Activated CD4-positive, alpha-beta memory T cell treated with anti-CD3 and anti-CD28 coated beads, Interleukin-2, amount 10 ng/mL, durations not matched to agents 7 days and 5 days (primary cell): ENCODE measurements at regions not wholly inside any gene's neighbourhood (a gene's known extent, or its start where the extent isn't known, plus 50 kb on each side); places are given as distances from the start of the nearest gene placed in this dataset.
"Not testable (repeated sequence)": the region's sequence is repeated elsewhere in the genome, so short reads cannot be mapped to it uniquely, and the experiment has no call there.

Experiments used
- CTCF ChIA-PET: fragments of 350-600 bp; sonication (Branson Sonifier 250); formaldehyde crosslinking; loops from one replicate; lab custom pipeline; 2021; ENCODE audit warnings: antibody characterized with exemption, inconsistent platforms; lab: Charles Lee
- POLR2A ChIA-PET: fragments of 350-600 bp; sonication (Branson Sonifier 250); formaldehyde crosslinking; loops from one replicate; lab custom pipeline; 2021; ENCODE audit warnings: antibody characterized with exemption; lab: Charles Lee
- DNase-seq: peaks from one replicate; pipeline ENCODE4 v3.0.0-alpha.2; 2020
- H3K27ac Mint-ChIP-seq: one replicate; pipeline ENCODE4 v1.8.0; 2021; ENCODE audit warnings: mild to moderate bottlenecking, mixed read lengths
- H3K27me3 Mint-ChIP-seq: one replicate; pipeline ENCODE4 v1.8.0; 2021; ENCODE audit warnings: mixed read lengths
- H3K36me3 Mint-ChIP-seq: one replicate; pipeline ENCODE4 v1.8.0; 2021; ENCODE audit warnings: low read depth, mixed read lengths
- H3K4me1 Mint-ChIP-seq: one replicate; pipeline ENCODE4 v1.8.0; 2021; ENCODE audit warnings: mixed read lengths
- H3K4me3 Mint-ChIP-seq: one replicate; pipeline ENCODE4 v1.8.0; 2021; ENCODE audit warnings: mild to moderate bottlenecking, mixed read lengths
- H3K9me3 Mint-ChIP-seq: one replicate; pipeline ENCODE4 v1.8.0; 2021; ENCODE audit warnings: mixed read lengths

DNA sequence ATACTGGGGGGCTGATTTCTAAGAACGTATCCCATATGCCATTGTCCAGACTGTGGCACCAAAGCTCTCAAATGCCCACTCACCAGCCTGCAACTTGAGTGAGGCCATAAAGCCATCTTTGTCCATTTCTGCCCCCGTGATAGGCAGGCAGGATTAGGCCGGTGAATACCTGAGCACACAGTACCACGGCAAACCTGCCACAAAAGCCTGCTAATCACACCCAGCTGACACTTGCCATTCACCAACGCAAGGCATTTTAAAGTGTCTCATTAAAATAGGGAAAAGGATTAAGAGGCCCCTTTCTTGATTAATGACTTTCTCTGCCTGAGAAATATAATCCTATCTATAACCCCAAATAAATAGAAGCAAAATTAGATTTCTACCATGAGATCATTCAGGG, 111.4 kb upstream of the NANOS1 start:
- Mint-ChIP-seq H3K36me3 (no peaks in the 10 kb centered on the region), H3K27ac (no peak overlapping the region), H3K27me3 (peaks cover 20% of the 10 kb centered on the region), H3K9me3 (no peaks in the 10 kb centered on the region), H3K4me1 (no peaks in the 10 kb centered on the region), H3K4me3 (no peak overlapping the region)
- POLR2A ChIA-PET = no interaction called here
- DNase-seq = no peak
- CTCF ChIA-PET = no interaction called here

DNA sequence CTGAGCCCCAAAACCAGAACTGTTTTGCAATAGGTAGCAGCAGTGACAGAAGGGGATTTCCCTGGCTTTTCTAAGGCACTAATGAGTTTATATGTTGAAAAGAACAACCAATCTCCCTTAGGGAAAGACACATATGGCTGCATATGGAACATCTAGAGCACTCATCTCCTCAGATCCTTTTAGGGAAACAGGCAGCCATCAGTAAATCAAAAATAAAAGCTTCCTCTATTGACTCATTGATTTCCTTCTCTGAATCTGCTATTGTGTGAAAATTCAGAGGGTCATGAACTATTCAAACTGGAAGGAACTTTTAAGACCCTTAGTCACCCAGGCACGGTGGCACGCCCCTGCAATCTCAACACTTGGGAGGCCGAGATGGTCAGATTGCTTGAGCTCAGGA, 110.9 kb upstream of the NANOS1 start:
- H3K27me3 Mint-ChIP-seq = peaks cover 21% of the 10 kb centered on the region

GRCh38 chr10:118920206-118920605, 109.3 kb upstream of the NANOS1 start:
- ChIA-PET CTCF (no interaction called here), POLR2A (no interaction called here)
- H3K9me3 Mint-ChIP-seq = no peaks in the 10 kb centered on the region
- peaks cover 18% of the 10 kb centered on the region for H3K27me3 Mint-ChIP-seq
- no peak overlapping the region for H3K4me3 Mint-ChIP-seq
- H3K36me3 Mint-ChIP-seq = no peaks in the 10 kb centered on the region
- DNase-seq = no peak
- no peak overlapping the region for H3K27ac Mint-ChIP-seq
- H3K4me1 Mint-ChIP-seq = no peaks in the 10 kb centered on the region

More for the DNA sequence above, 110.9 kb upstream of the NANOS1 start:
- POLR2A ChIA-PET = no interaction called here
- CTCF ChIA-PET = no interaction called here
- Mint-ChIP-seq H3K36me3 (no peaks in the 10 kb centered on the region), H3K4me3 (no peak overlapping the region), H3K9me3 (no peaks in the 10 kb centered on the region), H3K27ac (no peak overlapping the region), H3K4me1 (no peaks in the 10 kb centered on the region)
- no peak for DNase-seq

DNA sequence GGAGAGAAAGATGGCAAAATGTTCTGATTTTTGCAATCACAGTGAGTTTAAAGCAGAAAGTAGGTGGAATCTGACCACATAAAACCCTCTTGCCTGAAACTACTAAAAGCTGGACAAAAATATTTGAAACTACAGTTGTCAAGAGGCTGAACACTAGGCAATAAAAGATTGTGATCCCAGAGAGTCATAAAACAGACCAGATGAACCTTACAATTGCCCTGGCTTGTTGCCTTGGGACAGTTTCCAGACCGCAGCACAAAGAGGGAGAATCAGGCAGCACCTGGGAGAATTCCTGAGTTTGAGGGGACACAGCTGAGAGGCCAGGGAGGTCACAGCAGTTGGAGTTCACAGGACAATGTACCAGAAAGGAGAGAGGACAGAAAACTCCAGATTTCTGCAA, 107.3 kb upstream of the NANOS1 start:
- no peaks in the 10 kb centered on the region for H3K36me3 Mint-ChIP-seq

GRCh38 chr10:118922972-118923371, 106.5 kb upstream of the NANOS1 start:
- ChIA-PET POLR2A (no interaction called here), CTCF (no interaction called here)
- Mint-ChIP-seq H3K4me3 (no peak overlapping the region), H3K4me1 (no peaks in the 10 kb centered on the region), H3K27ac (no peak overlapping the region), H3K9me3 (no peaks in the 10 kb centered on the region), H3K36me3 (no peaks in the 10 kb centered on the region), H3K27me3 (peaks cover 29% of the 10 kb centered on the region)
- DNase-seq = no peak

More for the DNA sequence above, 107.3 kb upstream of the NANOS1 start:
- CTCF ChIA-PET = no interaction called here
- POLR2A ChIA-PET = interaction anchor here (0.6 kb wide), 1 partner anchor 130 kb away, joined by 3 read pairs; no protein-coding TSS in a partner anchor
- H3K27ac Mint-ChIP-seq = no peak overlapping the region
- peaks cover 22% of the 10 kb centered on the region for H3K27me3 Mint-ChIP-seq
- no peak for DNase-seq
- H3K9me3 Mint-ChIP-seq = no peaks in the 10 kb centered on the region
- H3K4me3 Mint-ChIP-seq = no peak overlapping the region
- H3K4me1 Mint-ChIP-seq = no peaks in the 10 kb centered on the region

- ChIA-PET POLR2A (no interaction called here), CTCF (no interaction called here)
- Mint-ChIP-seq H3K27me3 (peaks cover 31% of the 10 kb centered on the region), H3K36me3 (peaks cover 6% of the 10 kb centered on the region), H3K4me3 (no peak overlapping the region), H3K27ac (no peak overlapping the region), H3K4me1 (no peaks in the 10 kb centered on the region), H3K9me3 (peaks cover 2% of the 10 kb centered on the region)
- DNase-seq = no peak
Observed at GRCh38 chr10:118924493-118924892, 105.0 kb upstream of the NANOS1 start.

GRCh38 chr10:118925404-118926071, 104.0 kb upstream of the NANOS1 start:
- Mint-ChIP-seq H3K4me3 (no peak overlapping the region), H3K4me1 (peaks cover 2% of the 10 kb centered on the region), H3K27me3 (peaks cover 29% of the 10 kb centered on the region), H3K9me3 (peaks cover 6% of the 10 kb centered on the region), H3K36me3 (peaks cover 10% of the 10 kb centered on the region), H3K27ac (no peak overlapping the region)
- POLR2A ChIA-PET = no interaction called here
- DNase-seq = no peak
- CTCF ChIA-PET = no interaction called here

DNA sequence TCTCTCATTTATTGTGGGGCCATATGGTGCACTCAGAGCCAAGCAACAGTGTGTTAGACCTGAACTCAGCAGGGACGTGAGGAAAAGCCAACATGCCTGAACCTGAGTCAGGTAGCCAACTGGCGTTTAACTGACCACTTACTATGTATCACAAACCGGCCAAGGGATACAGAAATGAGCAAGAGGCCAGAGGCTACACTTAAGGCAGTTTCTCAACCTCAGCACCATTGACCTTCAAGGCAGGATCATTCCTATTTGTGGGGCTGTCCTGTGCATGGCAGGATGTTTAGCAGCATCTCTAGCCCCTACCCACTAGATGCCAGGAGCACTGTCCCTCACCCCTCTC, 103.5 kb upstream of the NANOS1 start:
- no peak for DNase-seq
- POLR2A ChIA-PET = no interaction called here
- Mint-ChIP-seq H3K9me3 (peaks cover 11% of the 10 kb centered on the region), H3K27ac (no peak overlapping the region), H3K36me3 (peaks cover 16% of the 10 kb centered on the region), H3K4me1 (peaks cover 4% of the 10 kb centered on the region), H3K27me3 (peaks cover 29% of the 10 kb centered on the region), H3K4me3 (no peak overlapping the region)
- CTCF ChIA-PET = no interaction called here

GRCh38 chr10:118926441-118926840, 103.1 kb upstream of the NANOS1 start:
- POLR2A ChIA-PET = no interaction called here
- no peak overlapping the region for H3K27ac Mint-ChIP-seq
- CTCF ChIA-PET = no interaction called here

GRCh38 chr10:118926903-118927302, 102.6 kb upstream of the NANOS1 start:
- Mint-ChIP-seq H3K36me3 (peaks cover 16% of the 10 kb centered on the region), H3K4me1 (peaks cover 4% of the 10 kb centered on the region)
- CTCF ChIA-PET = no interaction called here

More at GRCh38 chr10:118926441-118926840, 103.1 kb upstream of the NANOS1 start:
- no peak overlapping the region for H3K4me3 Mint-ChIP-seq
- H3K36me3 Mint-ChIP-seq = peaks cover 16% of the 10 kb centered on the region
- no peak for DNase-seq
- peaks cover 26% of the 10 kb centered on the region for H3K27me3 Mint-ChIP-seq
- peaks cover 4% of the 10 kb centered on the region for H3K4me1 Mint-ChIP-seq
- H3K9me3 Mint-ChIP-seq = peaks cover 15% of the 10 kb centered on the region

DNA sequence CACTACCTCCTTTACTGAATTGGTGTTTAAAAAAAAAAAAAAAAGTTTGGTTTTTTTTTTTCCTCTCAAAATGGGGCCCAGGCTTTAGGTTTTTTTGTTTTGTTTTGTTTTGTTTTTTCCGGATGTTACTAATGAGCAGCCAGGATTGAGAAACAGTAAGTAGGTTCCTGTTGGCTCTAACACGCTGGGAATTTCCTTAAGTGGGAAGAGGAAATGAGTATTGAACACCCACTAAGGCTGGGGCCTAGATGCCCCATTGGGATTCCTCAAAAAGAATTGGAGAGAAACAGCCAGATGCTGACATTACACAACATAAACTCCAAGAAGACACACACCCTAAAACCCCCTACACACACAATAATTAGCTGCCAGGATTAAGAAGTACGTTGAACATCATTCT, 102.2 kb upstream of the NANOS1 start:
- H3K4me1 Mint-ChIP-seq = peaks cover 4% of the 10 kb centered on the region
- ChIA-PET CTCF (no interaction called here), POLR2A (no interaction called here)
- peaks cover 16% of the 10 kb centered on the region for H3K36me3 Mint-ChIP-seq
- H3K9me3 Mint-ChIP-seq = peaks cover 22% of the 10 kb centered on the region
- H3K27me3 Mint-ChIP-seq = peaks cover 21% of the 10 kb centered on the region
- H3K27ac Mint-ChIP-seq = no peak overlapping the region
- no peak overlapping the region for H3K4me3 Mint-ChIP-seq
- no peak for DNase-seq

More at GRCh38 chr10:118926903-118927302, 102.6 kb upstream of the NANOS1 start:
- Mint-ChIP-seq H3K9me3 (peaks cover 18% of the 10 kb centered on the region), H3K27me3 (peaks cover 26% of the 10 kb centered on the region), H3K27ac (no peak overlapping the region), H3K4me3 (no peak overlapping the region)
- no peak for DNase-seq
- POLR2A ChIA-PET = no interaction called here

DNA sequence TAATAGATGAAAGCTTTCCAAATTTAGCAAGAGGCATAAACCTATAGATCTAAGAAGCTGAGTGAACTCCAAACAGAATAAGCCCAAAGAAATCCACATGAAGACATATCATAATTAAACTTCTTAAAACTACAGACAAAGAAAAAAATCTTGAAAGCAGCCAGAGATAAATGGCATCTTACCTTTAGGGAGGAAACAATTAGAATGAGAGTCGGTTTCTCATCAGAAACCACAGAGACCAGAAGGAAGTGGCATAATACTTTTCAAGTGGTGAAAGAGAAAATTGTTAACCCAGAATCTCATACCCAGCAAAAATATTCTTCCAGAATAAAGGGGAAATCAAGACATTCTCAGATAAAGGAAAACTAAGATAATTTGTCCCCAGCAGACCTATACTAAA, 98.9 kb upstream of the NANOS1 start:
- Mint-ChIP-seq H3K36me3 (peaks cover 16% of the 10 kb centered on the region), H3K4me3 (no peak overlapping the region), H3K27me3 (peaks cover 37% of the 10 kb centered on the region), H3K9me3 (peaks cover 25% of the 10 kb centered on the region), H3K4me1 (peaks cover 4% of the 10 kb centered on the region), H3K27ac (no peak overlapping the region)
- DNase-seq = no peak
- ChIA-PET CTCF (no interaction called here), POLR2A (no interaction called here)

DNA sequence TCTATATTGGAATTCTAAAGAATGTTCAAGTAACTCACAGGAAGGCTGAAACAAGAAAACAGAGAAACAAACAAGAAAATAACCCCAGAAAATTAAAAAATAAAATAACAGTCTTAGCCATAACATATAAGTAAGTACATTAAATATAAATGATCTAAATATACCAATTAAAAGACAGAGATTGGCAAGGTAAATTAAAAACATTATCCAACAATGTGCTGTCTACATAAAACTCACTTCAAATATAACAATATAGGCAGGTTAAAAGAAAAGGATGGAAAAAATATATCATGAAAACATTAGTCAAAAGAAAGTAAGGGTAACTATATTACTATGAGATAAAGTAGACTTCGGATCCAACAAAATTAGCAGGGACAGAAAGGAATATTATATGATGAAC, 98.1 kb upstream of the NANOS1 start:
- ChIA-PET CTCF (no interaction called here), POLR2A (no interaction called here)
- Mint-ChIP-seq H3K27me3 (peaks cover 40% of the 10 kb centered on the region), H3K36me3 (peaks cover 16% of the 10 kb centered on the region), H3K27ac (no peak overlapping the region), H3K4me3 (no peak overlapping the region), H3K9me3 (peaks cover 25% of the 10 kb centered on the region), H3K4me1 (peaks cover 4% of the 10 kb centered on the region)
- DNase-seq = no peak

DNA sequence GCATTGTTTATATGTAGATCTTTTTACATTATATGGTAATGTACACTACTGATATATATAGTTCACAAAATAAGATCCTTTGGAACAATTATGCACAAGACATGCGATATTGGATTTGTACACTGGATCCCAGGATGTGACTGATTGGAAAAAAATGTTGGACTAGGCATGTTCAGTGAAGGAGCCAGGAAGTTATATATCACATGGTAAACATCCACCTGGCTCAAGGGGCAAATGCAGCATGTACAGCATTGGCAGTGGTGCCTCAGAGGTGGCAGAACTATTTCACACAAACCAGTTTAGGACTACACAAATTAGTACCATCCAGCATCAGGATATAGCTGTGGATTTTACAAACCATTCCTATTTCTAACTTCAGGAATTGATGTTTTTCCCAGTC, 97.4 kb upstream of the NANOS1 start:
- POLR2A ChIA-PET, CTCF ChIA-PET, H3K27ac Mint-ChIP-seq, H3K4me3 Mint-ChIP-seq, DNase-seq, H3K4me1 Mint-ChIP-seq: not testable (repeated sequence)
- peaks cover 45% of the 10 kb centered on the region for H3K27me3 Mint-ChIP-seq
- peaks cover 25% of the 10 kb centered on the region for H3K9me3 Mint-ChIP-seq
- H3K36me3 Mint-ChIP-seq = peaks cover 16% of the 10 kb centered on the region
